Subcutaneous abdominal adipose tissue (tissue), 5 donors: ENCODE measurements at regions not wholly inside any gene's neighbourhood (a gene's known extent, or its start where the extent isn't known, plus 50 kb on each side); places are given as distances from the start of the nearest gene placed in this dataset.

Source experiments
- H3K27ac ChIP-seq: one replicate; pipeline ENCODE4 v1.7.0; 2013; ENCODE audit warnings: low read depth, mild to moderate bottlenecking, inconsistent platforms, low read length, moderate library complexity
- H3K27me3 ChIP-seq, 5 donors: one replicate each; pipeline ENCODE4 v1.7.0; 2013; ENCODE audit warnings: low read length in 5 of 5, inconsistent platforms in 1 of 5; ENCODE audit not compliant: control insufficient read depth in 5 of 5, insufficient read depth in 4 of 5
- H3K36me3 ChIP-seq, 5 donors: one replicate each; pipeline ENCODE4 v1.7.0; 2013; ENCODE audit warnings: low read length in 5 of 5; ENCODE audit not compliant: control insufficient read depth in 5 of 5, insufficient read depth in 5 of 5
- H3K4me1 ChIP-seq, 5 donors: one replicate each; pipeline ENCODE4 v1.7.0; 2013; ENCODE audit warnings: low read length in 5 of 5, mild to moderate bottlenecking in 3 of 5, moderate library complexity in 1 of 5; ENCODE audit not compliant: control insufficient read depth in 5 of 5, insufficient read depth in 5 of 5
- H3K4me3 ChIP-seq, 5 donors: one replicate each; pipeline ENCODE4 v1.7.0; 2013; ENCODE audit warnings: low read length in 5 of 5, low read depth in 1 of 5
- H3K9ac ChIP-seq, 5 donors: one replicate each; pipeline ENCODE4 v1.7.0; 2013; ENCODE audit warnings: low read length in 5 of 5, mild to moderate bottlenecking in 4 of 5, moderate library complexity in 3 of 5
- H3K9me3 ChIP-seq, 5 donors: one replicate each; pipeline ENCODE4 v1.7.0; 2013; ENCODE audit warnings: low read length in 5 of 5; ENCODE audit not compliant: control insufficient read depth in 5 of 5
- donor health status: healthy.
- donor health status: healthy.
- donor health status: healthy.
- donor health status: healthy.
- donor health status: healthy.

GRCh38 chr21:23155281-23155680 lies 2157.1 kb downstream of the NCAM2 start:
- no peak overlapping the region for H3K27ac ChIP-seq
- H3K4me3 ChIP-seq, result no peak overlapping the region
- H3K9ac ChIP-seq, result no peak overlapping the region
- no peaks in the 10 kb centered on the region for H3K36me3 ChIP-seq
- no peaks in the 10 kb centered on the region for H3K27me3 ChIP-seq
- no peaks in the 10 kb centered on the region for H3K4me1 ChIP-seq
- H3K9me3 ChIP-seq, result no peaks in the 10 kb centered on the region

- H3K4me3 ChIP-seq, result no peak overlapping the region
- H3K36me3 ChIP-seq, result no peaks in the 10 kb centered on the region
- H3K9me3 ChIP-seq, result no peaks in the 10 kb centered on the region
- H3K4me1 ChIP-seq, result no peaks in the 10 kb centered on the region
- H3K27ac ChIP-seq, result no peak overlapping the region
- no peak overlapping the region for H3K9ac ChIP-seq
- no peaks in the 10 kb centered on the region for H3K27me3 ChIP-seq
Observed at GRCh38 chr21:23160914-23161313, 2162.7 kb downstream of the NCAM2 start.

GRCh38 chr21:23162198-23162946 lies 2164.2 kb downstream of the NCAM2 start:
- Histone ChIP-seq H3K9me3 (peaks cover 0 to 2% (median 0%) of the 10 kb centered on the region in 5 donors), H3K4me3 (no peak overlapping the region), H3K27me3 (no peaks in the 10 kb centered on the region), H3K36me3 (no peaks in the 10 kb centered on the region), H3K27ac (no peak overlapping the region), H3K4me1 (no peaks in the 10 kb centered on the region), H3K9ac (no peak overlapping the region)
